OCI-LY7 (cell line): ENCODE measurements at regions not wholly inside any gene's neighbourhood (a gene's known extent, or its start where the extent isn't known, plus 50 kb on each side); places are given as distances from the start of the nearest gene placed in this dataset.

Experiments used
- BruUV-seq: library from RNA; stranded (reverse); fragments of 400-500 nt; replicated peaks from 2 replicates; lab custom pipeline; 2021; lab: Mats Ljungman, UMichigan
- CTCF ChIA-PET: fragments of 300-600 bp; sonication (Branson Sonifier 250); formaldehyde crosslinking; loops from one replicate; lab custom pipeline; 2022; ENCODE audit warnings: antibody characterized with exemption; ENCODE audit not compliant: unreplicated experiment; lab: Charles Lee
- POLR2A ChIA-PET: fragments of 300-600 bp; sonication (Branson Sonifier 250); formaldehyde crosslinking; loops from one replicate; lab custom pipeline; 2022; ENCODE audit warnings: antibody characterized with exemption; lab: Charles Lee
- DNase-seq: peaks from one replicate; pipeline ENCODE4 v3.0.0-alpha.2; 2015; ENCODE audit warnings: low spot score
- H2AFZ ChIP-seq: fragments of 200-600 bp; sonication (generic), shearing (Covaris generic); 2 replicates; pipeline ENCODE4 v1.6.1; 2014; ENCODE audit warnings: mild to moderate bottlenecking, antibody characterized with exemption, low read length, moderate library complexity
- H3K27ac ChIP-seq: fragments of 200-600 bp; sonication (generic); 2 replicates; pipeline ENCODE4 v1.5.1; 2014; ENCODE audit warnings: mixed run types, low read depth, mild to moderate bottlenecking, moderate library complexity, low read length, inconsistent platforms; ENCODE audit not compliant: poor library complexity, severe bottlenecking
- H3K36me3 ChIP-seq: fragments of 200-600 bp; sonication (generic); 2 replicates; pipeline ENCODE4 v1.6.1; 2014; ENCODE audit warnings: mild to moderate bottlenecking, antibody characterized with exemption, low read length, moderate library complexity, mixed read lengths; ENCODE audit not compliant: insufficient read depth
- H3K4me1 ChIP-seq: fragments of 200-600 bp; sonication (generic); 2 replicates; pipeline ENCODE4 v1.5.1; 2014; ENCODE audit warnings: mild to moderate bottlenecking, low read length; ENCODE audit not compliant: insufficient read depth, poor library complexity, severe bottlenecking
- H3K4me2 ChIP-seq: fragments of 200-600 bp; sonication (generic); 2 replicates; pipeline ENCODE4 v1.6.1; 2014; ENCODE audit warnings: mild to moderate bottlenecking, low read length
- H3K4me3 ChIP-seq: fragments of 200-600 bp; sonication (generic); 2 replicates; pipeline ENCODE4 v1.5.1; 2014; ENCODE audit warnings: mild to moderate bottlenecking, low read depth, low read length; ENCODE audit not compliant: poor library complexity, severe bottlenecking
- H3K79me2 ChIP-seq: fragments of 200-600 bp; sonication (generic); 2 replicates; pipeline ENCODE4 v1.6.1; 2016; ENCODE audit warnings: low read depth, mild to moderate bottlenecking, low read length, moderate library complexity, mixed read lengths; ENCODE audit not compliant: insufficient read depth
- H3K9me2 ChIP-seq: fragments of 200-600 bp; sonication (generic); 2 replicates; pipeline ENCODE4 v1.6.1; 2016; ENCODE audit warnings: mild to moderate bottlenecking, low read length, mixed read lengths; ENCODE audit not compliant: insufficient read depth
- H3K9me3 ChIP-seq: fragments of 200-600 bp; sonication (generic); 2 replicates; pipeline ENCODE4 v1.6.1; 2014; ENCODE audit warnings: mild to moderate bottlenecking, mixed run types, low read length, mixed read lengths
- H4K20me1 ChIP-seq: fragments of 200-600 bp; sonication (generic); 2 replicates; pipeline ENCODE4 v1.6.1; 2014; ENCODE audit warnings: mild to moderate bottlenecking, antibody characterized with exemption, low read length, moderate library complexity, mixed read lengths; ENCODE audit not compliant: insufficient read depth
- EZH2phosphoT487 ChIP-seq: fragments of 200-600 bp; sonication (generic); IDR thresholded peaks from 2 replicates; pipeline ENCODE4 v1.6.1; 2018; ENCODE audit warnings: low read depth, borderline replicate concordance, mild to moderate bottlenecking, mixed run types, antibody characterized with exemption, low read length, moderate library complexity, mixed read lengths
- intact Hi-C: fragments of 100-400 bp; cut with micrococcal nuclease; formaldehyde crosslinking; loops from one replicate; pipeline ENCODE4 v1.10.0; 2022; ENCODE audit not compliant: unreplicated experiment
- TF ChIP-seq, protein P1 (sequence below): fragments of 200-600 bp; sonication (generic); conservative IDR thresholded peaks from 2 replicates; pipeline ENCODE4 v1.5.1; 2014; ENCODE audit warnings: mild to moderate bottlenecking, antibody characterized with exemption, low read length, moderate library complexity, mixed read lengths

GRCh38 chr17:14553847-14554246 lies 253.0 kb downstream of the HS3ST3B1 start:
- intact Hi-C loops, result no loop called here

GRCh38 chr17:14552306-14552705 lies 251.4 kb downstream of the HS3ST3B1 start:
- TF ChIP-seq EZH2phosphoT487, result no peak
- TF ChIP-seq, protein P1, sequence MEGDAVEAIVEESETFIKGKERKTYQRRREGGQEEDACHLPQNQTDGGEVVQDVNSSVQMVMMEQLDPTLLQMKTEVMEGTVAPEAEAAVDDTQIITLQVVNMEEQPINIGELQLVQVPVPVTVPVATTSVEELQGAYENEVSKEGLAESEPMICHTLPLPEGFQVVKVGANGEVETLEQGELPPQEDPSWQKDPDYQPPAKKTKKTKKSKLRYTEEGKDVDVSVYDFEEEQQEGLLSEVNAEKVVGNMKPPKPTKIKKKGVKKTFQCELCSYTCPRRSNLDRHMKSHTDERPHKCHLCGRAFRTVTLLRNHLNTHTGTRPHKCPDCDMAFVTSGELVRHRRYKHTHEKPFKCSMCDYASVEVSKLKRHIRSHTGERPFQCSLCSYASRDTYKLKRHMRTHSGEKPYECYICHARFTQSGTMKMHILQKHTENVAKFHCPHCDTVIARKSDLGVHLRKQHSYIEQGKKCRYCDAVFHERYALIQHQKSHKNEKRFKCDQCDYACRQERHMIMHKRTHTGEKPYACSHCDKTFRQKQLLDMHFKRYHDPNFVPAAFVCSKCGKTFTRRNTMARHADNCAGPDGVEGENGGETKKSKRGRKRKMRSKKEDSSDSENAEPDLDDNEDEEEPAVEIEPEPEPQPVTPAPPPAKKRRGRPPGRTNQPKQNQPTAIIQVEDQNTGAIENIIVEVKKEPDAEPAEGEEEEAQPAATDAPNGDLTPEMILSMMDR, result no peak
- Histone ChIP-seq H3K36me3 (no peaks in the 10 kb centered on the region), H3K9me3 (0 out of 2 replicates have a peak, but pooled peaks cover 5% of the 10 kb centered on the region), H3K27ac (no peak overlapping the region), H4K20me1 (no peaks in the 10 kb centered on the region), H3K4me3 (no peak overlapping the region), H3K79me2 (no peaks in the 10 kb centered on the region), H2AFZ (peak overlapping the region; percentile 21; the same call in 1 of the 2 replicates), H3K4me2 (no peak overlapping the region), H3K4me1 (peaks cover 40% of the 10 kb centered on the region), H3K9me2 (no peaks in the 10 kb centered on the region)
- BruUV-seq, result no TSS peak
- intact Hi-C loops, result no loop called here
- CTCF ChIA-PET, result no interaction called here
- POLR2A ChIA-PET, result no interaction called here
- DNase-seq, result no peak

More at GRCh38 chr17:14553847-14554246, 253.0 kb downstream of the HS3ST3B1 start:
- Histone ChIP-seq H3K79me2 (no peaks in the 10 kb centered on the region), H3K4me1 (peaks cover 48% of the 10 kb centered on the region), H2AFZ (peak overlapping the region; percentile 67; the same call in 1 of the 2 replicates), H3K9me2 (no peaks in the 10 kb centered on the region), H3K36me3 (no peaks in the 10 kb centered on the region), H4K20me1 (no peaks in the 10 kb centered on the region), H3K4me3 (no peak overlapping the region), H3K9me3 (0 out of 2 replicates have a peak, but pooled peaks cover 5% of the 10 kb centered on the region), H3K4me2 (no peak overlapping the region), H3K27ac (no peak overlapping the region)
- ChIA-PET CTCF (interaction anchor here (0.6 to 1.6 kb wide), 2 partner anchors 8 to 79 kb away, joined by 3 to 4 read pairs; no protein-coding TSS in a partner anchor), POLR2A (interaction anchor here (0.5 to 1.7 kb wide), 4 partner anchors 9 to 1725 kb away, joined by 3 to 7 read pairs (median 4); no protein-coding TSS in a partner anchor)
- no TSS peak for BruUV-seq
- TF ChIP-seq, protein P1, result peak; percentile 69
- TF ChIP-seq EZH2phosphoT487, result no peak
- peak; percentile 18 for DNase-seq

DNA sequence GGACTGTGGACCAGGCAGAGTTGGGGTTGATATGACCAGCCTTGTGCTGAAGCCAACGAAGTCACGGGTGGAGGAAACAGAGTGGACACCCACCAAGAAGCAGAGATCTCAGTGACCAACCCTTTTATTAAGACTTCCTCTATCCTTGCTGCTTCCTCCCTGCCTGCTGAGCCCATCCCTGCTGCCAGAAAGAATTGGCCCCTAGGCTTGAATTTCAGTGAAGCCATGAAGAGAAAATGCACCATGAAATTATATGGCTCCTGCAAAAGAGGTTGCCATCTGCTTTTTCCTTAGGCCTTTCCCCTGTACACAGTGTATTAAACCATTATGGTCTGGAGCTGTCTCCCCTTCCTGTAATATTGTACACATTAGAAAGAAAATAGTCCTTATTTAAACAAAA lies 246.7 kb downstream of the HS3ST3B1 start:
- Histone ChIP-seq H2AFZ (peak overlapping the region; percentile 78; the same call in 1 of the 2 replicates), H3K36me3 (no peaks in the 10 kb centered on the region; the same call in 1 of the 2 replicates), H3K79me2 (no peaks in the 10 kb centered on the region), H3K4me2 (no peak overlapping the region), H3K9me2 (no peaks in the 10 kb centered on the region), H3K4me1 (peaks cover 32% of the 10 kb centered on the region), H3K27ac (no peak overlapping the region), H4K20me1 (no peaks in the 10 kb centered on the region), H3K4me3 (no peak overlapping the region), H3K9me3 (peaks cover 15% of the 10 kb centered on the region)
- TF ChIP-seq, protein P1, result no peak
- no peak for TF ChIP-seq EZH2phosphoT487
- ChIA-PET CTCF (no interaction called here), POLR2A (interaction anchor here (1.3 kb wide), 1 partner anchor 11 kb away, joined by 6 read pairs; no protein-coding TSS in a partner anchor)
- BruUV-seq, result no TSS peak
- no peak for DNase-seq
- intact Hi-C loops, result no loop called here
